Parathyroid adenoma (tissue), 2 donors: ENCODE measurements at regions not wholly inside any gene's neighbourhood (a gene's known extent, or its start where the extent isn't known, plus 50 kb on each side); places are given as distances from the start of the nearest gene placed in this dataset.

Source experiments
- H2AFZ ChIP-seq: fragments of 300-600 bp; sonication (generic); one replicate; pipeline ENCODE4 v1.7.0; 2017; ENCODE audit warnings: antibody characterized with exemption, mild to moderate bottlenecking
- H3K27ac ChIP-seq: fragments of 300-600 bp; sonication (generic); one replicate; pipeline ENCODE4 v1.7.0; 2017
- H3K27me3 ChIP-seq: fragments of 300-600 bp; sonication (generic); one replicate; pipeline ENCODE4 v1.7.0; 2017; ENCODE audit warnings: low read length; ENCODE audit not compliant: control insufficient read depth, insufficient read depth
- H3K36me3 ChIP-seq: fragments of 300-600 bp; sonication (generic); one replicate; pipeline ENCODE4 v1.7.0; 2017; ENCODE audit warnings: low read length; ENCODE audit not compliant: control insufficient read depth, insufficient read depth
- H3K4me1 ChIP-seq: fragments of 300-600 bp; sonication (generic); one replicate; pipeline ENCODE4 v1.7.0; 2017; ENCODE audit warnings: control low read depth
- H3K4me2 ChIP-seq: fragments of 300-600 bp; sonication (generic); one replicate; pipeline ENCODE4 v1.7.0; 2017; ENCODE audit warnings: low read length
- H3K4me3 ChIP-seq: fragments of 300-600 bp; sonication (generic); one replicate; pipeline ENCODE4 v1.7.0; 2017; ENCODE audit warnings: low read depth, low read length
- H3K79me2 ChIP-seq: fragments of 300-600 bp; sonication (generic); one replicate; pipeline ENCODE4 v1.7.0; 2017; ENCODE audit warnings: control low read depth
- H3K9ac ChIP-seq: fragments of 300-600 bp; sonication (generic); one replicate; pipeline ENCODE4 v1.7.0; 2017; ENCODE audit warnings: mild to moderate bottlenecking
- H3K9me3 ChIP-seq: fragments of 300-600 bp; sonication (generic); one replicate; pipeline ENCODE4 v1.7.0; 2017; ENCODE audit warnings: low read length; ENCODE audit not compliant: control insufficient read depth
- CTCF ChIP-seq: fragments of 300-600 bp; sonication (generic); IDR thresholded peaks from one replicate; pipeline ENCODE4 v1.7.0; 2017; ENCODE audit warnings: antibody characterized with exemption, mild to moderate bottlenecking
- donor health status: primary hyperparathyroidism.

DNA sequence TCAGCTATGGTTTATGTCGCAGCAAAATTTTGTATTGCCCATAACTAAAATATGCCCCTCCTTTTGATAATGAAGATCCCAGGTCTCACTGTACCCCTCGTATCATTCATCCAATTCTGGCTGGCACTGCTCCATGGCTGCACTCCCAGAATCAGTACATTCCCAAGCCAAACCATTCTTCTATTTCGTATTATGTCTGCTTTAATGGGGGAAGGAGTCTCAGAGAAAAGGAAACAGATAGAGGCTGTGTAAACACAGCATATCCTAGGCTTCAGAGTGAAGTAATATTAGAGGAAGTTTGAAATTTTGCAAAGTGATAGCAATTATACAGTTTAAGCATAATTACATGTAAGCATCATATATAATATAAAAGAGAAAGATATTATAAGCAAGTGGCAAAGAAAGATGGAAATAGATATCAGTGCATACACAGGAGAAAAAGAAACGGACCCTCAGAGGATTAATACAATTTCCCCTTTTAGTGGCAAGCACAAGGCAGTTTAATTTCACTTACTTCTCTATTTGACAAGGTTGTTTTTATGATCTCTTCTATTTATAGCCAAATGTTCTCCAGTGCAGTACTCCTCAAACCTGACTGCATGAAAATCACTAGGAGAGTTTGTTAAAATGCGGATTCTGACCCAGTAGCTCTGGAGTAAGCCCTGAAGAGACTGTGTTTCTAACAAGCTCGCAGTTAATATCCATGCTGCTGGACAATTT lies 56.5 kb upstream of the TENT5A start:
- H3K27me3 ChIP-seq, result no peaks in the 10 kb centered on the region
- H3K4me1 ChIP-seq, result peaks cover 17% of the 10 kb centered on the region
- no peaks in the 10 kb centered on the region for H3K36me3 ChIP-seq
- H3K4me3 ChIP-seq, result no peak overlapping the region
- H3K4me2 ChIP-seq, result peak overlapping the region; percentile 12
- peak overlapping the region; percentile 81 for H2AFZ ChIP-seq
- H3K9ac ChIP-seq, result peak overlapping the region; percentile 23
- TF ChIP-seq CTCF, result no peak
- no peaks in the 10 kb centered on the region for H3K79me2 ChIP-seq
- H3K9me3 ChIP-seq, result no peaks in the 10 kb centered on the region
- H3K27ac ChIP-seq, result peak overlapping the region; percentile 91

DNA sequence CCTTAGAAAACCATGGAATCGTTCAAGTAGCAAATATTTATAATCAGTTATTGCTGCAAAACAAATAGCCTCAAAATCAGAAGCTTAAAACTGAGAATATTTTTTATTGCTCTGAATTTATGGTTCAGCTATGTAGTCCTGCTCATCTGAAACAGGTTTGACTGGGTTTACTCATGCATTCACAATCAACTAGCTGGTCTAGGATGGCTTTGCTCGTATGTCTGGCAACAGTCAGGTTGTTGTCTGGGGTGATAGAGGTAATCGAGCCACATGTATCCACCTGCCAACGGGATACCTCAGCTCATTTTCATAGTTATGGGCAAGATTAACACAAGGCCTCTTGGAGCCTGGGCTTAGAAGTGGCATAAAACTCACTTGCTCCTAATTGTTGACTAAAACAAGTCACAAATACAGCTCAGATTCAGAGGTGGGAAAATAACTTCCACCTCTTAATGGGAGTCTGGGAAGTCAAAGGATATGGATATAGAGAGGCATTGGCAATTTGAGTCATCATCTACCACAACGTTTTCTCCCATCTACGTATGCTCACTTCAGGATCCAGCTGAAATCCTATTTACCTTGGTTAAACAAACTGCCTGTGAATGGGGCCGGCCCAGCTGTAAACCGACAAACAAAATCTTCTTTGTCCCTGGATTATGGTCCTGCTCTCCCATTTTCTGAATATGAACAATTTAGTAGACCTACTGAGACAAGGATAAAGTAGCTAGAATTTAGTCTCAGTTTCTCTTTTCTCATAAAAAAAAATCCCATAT lies 54.5 kb upstream of the TENT5A start:
- H3K27ac ChIP-seq, result no peak overlapping the region
- H3K9ac ChIP-seq, result no peak overlapping the region
- no peak overlapping the region for H3K4me2 ChIP-seq
- TF ChIP-seq CTCF, result no peak
- no peaks in the 10 kb centered on the region for H3K79me2 ChIP-seq
- H3K27me3 ChIP-seq, result no peaks in the 10 kb centered on the region
- H3K9me3 ChIP-seq, result no peaks in the 10 kb centered on the region
- no peaks in the 10 kb centered on the region for H3K36me3 ChIP-seq
- no peak overlapping the region for H3K4me3 ChIP-seq
- peak overlapping the region; percentile 3 for H2AFZ ChIP-seq
- H3K4me1 ChIP-seq, result peaks cover 17% of the 10 kb centered on the region

GRCh38 chr6:81802356-81802755 lies 49.9 kb upstream of the TENT5A start:
- no peak overlapping the region for H3K4me2 ChIP-seq
- TF ChIP-seq CTCF, result no peak

More at GRCh38 chr6:81802356-81802755, 49.9 kb upstream of the TENT5A start:
- Histone ChIP-seq H2AFZ (no peak overlapping the region), H3K27ac (no peak overlapping the region), H3K27me3 (no peaks in the 10 kb centered on the region), H3K79me2 (no peaks in the 10 kb centered on the region), H3K4me1 (peaks cover 2% of the 10 kb centered on the region), H3K4me3 (no peak overlapping the region), H3K36me3 (no peaks in the 10 kb centered on the region), H3K9ac (no peak overlapping the region), H3K9me3 (no peaks in the 10 kb centered on the region)
